ENCODE measurements at regions not wholly inside any gene's neighbourhood (a gene's known extent, or its start where the extent isn't known, plus 50 kb on each side); places are given as distances from the start of the nearest gene placed in this dataset.

DNA sequence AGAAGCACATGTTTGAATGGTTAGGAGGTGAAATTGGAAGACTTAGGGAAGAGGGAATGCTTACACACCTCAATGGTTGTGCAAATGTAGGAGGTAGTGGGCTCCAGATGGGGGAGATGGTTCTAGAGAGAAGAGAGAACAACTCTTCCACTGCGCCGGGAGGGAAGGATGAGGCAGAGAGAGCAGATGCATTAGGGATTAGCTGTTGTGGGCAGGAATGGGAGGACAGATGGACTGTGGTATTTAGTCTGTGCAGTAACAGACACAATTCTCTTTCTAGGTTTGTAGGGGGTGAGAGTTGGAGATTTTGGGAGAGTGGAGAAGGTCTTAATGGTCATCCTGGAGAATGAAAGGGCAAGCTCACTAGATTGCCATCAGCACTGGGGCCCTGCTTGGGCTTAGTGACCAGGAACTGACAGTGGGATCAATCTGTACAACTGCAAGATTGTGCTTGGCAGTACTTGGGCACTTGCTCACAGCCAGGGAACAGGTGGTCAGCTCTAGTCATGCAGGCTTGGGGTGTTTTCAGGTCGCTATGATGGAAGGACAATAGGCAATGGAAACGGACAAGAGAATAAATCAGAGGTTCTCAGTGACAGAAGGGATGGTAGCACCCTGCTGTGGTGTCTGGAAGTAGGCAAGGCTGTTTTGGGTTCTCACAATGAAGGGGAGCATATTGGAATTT is 182.0 kb upstream of the MYLIP start:
- Histone ChIP-seq H4K8ac (ENCODE audit: low read depth, low read length) (no peak overlapping the region), H3K27ac (ENCODE audit: low read depth, low read length) (no peak overlapping the region), H3K18ac (ENCODE audit: low read length) (no peak overlapping the region), H2BK120ac (ENCODE audit: insufficient read depth, low read length, poor library complexity) (no peak overlapping the region), H3K27me3 (ENCODE audit: insufficient read depth, low read length) (no peaks in the 10 kb centered on the region), H3K4me1 (ENCODE audit: control insufficient read depth in 1 of 2, insufficient read depth in 2 of 2, low read length in 2 of 2) (peaks cover 0 to 6% of the 10 kb centered on the region in 2 experiments), H3K4me3 (ENCODE audit: low read depth, low read length) (no peak overlapping the region), H3K79me1 (ENCODE audit: low read length) (no peaks in the 10 kb centered on the region), H4K91ac (ENCODE audit: low read depth, low read length) (no peak overlapping the region), H3K14ac (ENCODE audit: low read length) (no peak overlapping the region), H3K4me2 (ENCODE audit: low read length) (no peak overlapping the region), H2AFZ (ENCODE audit: insufficient read depth, low read length, poor library complexity) (no peak overlapping the region), H3K23ac (ENCODE audit: low read length) (no peak overlapping the region), H3K9ac (ENCODE audit: low read length) (no peak overlapping the region), H3K9me3 (ENCODE audit: insufficient read depth, low read depth, low read length) (peaks cover 2% of the 10 kb centered on the region), H2BK5ac (ENCODE audit: low read depth, low read length, poor library complexity) (no peak overlapping the region), H3K79me2 (ENCODE audit: control insufficient read depth, insufficient read depth, low read length, poor library complexity) (no peaks in the 10 kb centered on the region), H3K4ac (ENCODE audit: low read depth, low read length) (no peak overlapping the region), H2BK12ac (ENCODE audit: low read length) (no peak overlapping the region), H4K12ac (ENCODE audit: low read depth, low read length) (no peak overlapping the region), H3K36me3 (ENCODE audit: control insufficient read depth in 1 of 2, insufficient read depth in 2 of 2, low read length in 2 of 2) (no peaks in the 10 kb centered on the region), H2AK5ac (ENCODE audit: low read length) (no peak overlapping the region)
- no CpG with 5 or more reads among the region's 4 CpGs for WGBS (ENCODE audit: extremely low coverage, insufficient coverage, insufficient read length)
- DNase-seq, result no peak

DNA sequence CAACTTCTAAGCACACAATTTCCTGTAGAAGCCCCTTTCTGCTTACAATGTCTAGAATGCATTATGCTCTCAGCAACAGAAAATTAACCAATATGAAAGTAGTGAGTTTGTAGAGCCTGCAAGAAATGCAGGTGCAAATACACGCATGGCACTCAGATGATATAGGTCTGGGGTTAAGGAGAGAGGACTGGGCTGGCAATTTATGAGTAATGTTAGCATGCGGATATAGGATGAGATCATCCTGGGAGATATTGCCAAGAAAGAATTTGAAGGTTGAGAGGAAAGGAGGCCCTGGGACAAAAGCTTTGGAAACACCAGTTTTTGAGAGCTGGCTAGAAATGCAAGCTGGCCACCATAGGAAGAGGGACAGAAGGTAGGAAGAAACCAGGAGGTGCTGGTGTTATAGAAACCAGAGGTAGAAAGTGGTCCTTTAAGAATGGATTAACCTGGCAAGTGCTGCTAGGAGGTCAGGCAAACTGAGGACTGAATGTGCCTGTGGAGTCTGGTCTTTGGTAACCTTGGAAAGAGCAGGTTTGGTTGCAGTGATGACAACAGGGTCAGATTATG is 183.2 kb upstream of the MYLIP start:
- Histone ChIP-seq H3K9me3 (ENCODE audit: insufficient read depth, low read depth, low read length) (peaks cover 2% of the 10 kb centered on the region), H3K4me1 (ENCODE audit: control insufficient read depth in 1 of 2, insufficient read depth in 2 of 2, low read length in 2 of 2) (peaks cover 0 to 6% of the 10 kb centered on the region in 2 experiments), H3K4ac (ENCODE audit: low read depth, low read length) (no peak overlapping the region), H3K9ac (ENCODE audit: low read length) (no peak overlapping the region), H2BK120ac (ENCODE audit: insufficient read depth, low read length, poor library complexity) (no peak overlapping the region), H3K79me2 (ENCODE audit: control insufficient read depth, insufficient read depth, low read length, poor library complexity) (no peaks in the 10 kb centered on the region), H2BK5ac (ENCODE audit: low read depth, low read length, poor library complexity) (no peak overlapping the region), H2AK5ac (ENCODE audit: low read length) (no peak overlapping the region), H3K27ac (ENCODE audit: low read depth, low read length) (no peak overlapping the region), H3K18ac (ENCODE audit: low read length) (no peak overlapping the region), H3K14ac (ENCODE audit: low read length) (no peak overlapping the region), H3K27me3 (ENCODE audit: insufficient read depth, low read length) (no peaks in the 10 kb centered on the region), H3K79me1 (ENCODE audit: low read length) (no peaks in the 10 kb centered on the region), H4K8ac (ENCODE audit: low read depth, low read length) (no peak overlapping the region), H4K91ac (ENCODE audit: low read depth, low read length) (no peak overlapping the region), H2AFZ (ENCODE audit: insufficient read depth, low read length, poor library complexity) (no peak overlapping the region), H3K4me3 (ENCODE audit: low read depth, low read length) (no peak overlapping the region), H2BK12ac (ENCODE audit: low read length) (no peak overlapping the region), H4K12ac (ENCODE audit: low read depth, low read length) (no peak overlapping the region), H3K4me2 (ENCODE audit: low read length) (no peak overlapping the region), H3K23ac (ENCODE audit: low read length) (no peak overlapping the region), H3K36me3 (ENCODE audit: control insufficient read depth in 1 of 2, insufficient read depth in 2 of 2, low read length in 2 of 2) (no peaks in the 10 kb centered on the region)
- DNase-seq, result peak in 1 of 2 donors; percentile 50
- WGBS (ENCODE audit: extremely low coverage, insufficient coverage, insufficient read length), result no CpG with 5 or more reads among the region's 2 CpGs

DNA sequence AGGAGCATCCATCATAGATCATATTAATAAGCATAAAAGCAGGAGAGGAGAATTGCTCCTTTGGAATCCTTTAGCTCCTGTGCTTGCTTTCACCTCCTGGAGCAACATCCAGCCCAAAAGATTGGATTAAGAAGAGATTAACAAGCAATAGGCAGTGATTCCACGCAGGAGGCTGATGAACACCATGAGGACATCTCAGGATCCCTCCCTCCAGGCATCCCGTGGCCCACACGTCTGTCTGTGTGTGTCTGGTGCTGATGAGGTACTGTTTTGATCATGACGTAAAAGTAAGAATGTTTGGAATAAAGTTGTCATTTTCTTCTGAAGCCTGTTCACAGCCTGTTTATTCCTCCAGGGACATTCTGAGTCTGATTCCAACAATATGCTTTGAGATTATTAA is 185.5 kb upstream of the MYLIP start:
- Histone ChIP-seq H3K27ac (ENCODE audit: low read depth, low read length) (no peak overlapping the region), H2BK120ac (ENCODE audit: insufficient read depth, low read length, poor library complexity) (no peak overlapping the region), H2AFZ (ENCODE audit: insufficient read depth, low read length, poor library complexity) (no peak overlapping the region), H4K12ac (ENCODE audit: low read depth, low read length) (no peak overlapping the region), H3K79me2 (ENCODE audit: control insufficient read depth, insufficient read depth, low read length, poor library complexity) (no peaks in the 10 kb centered on the region), H3K4me2 (ENCODE audit: low read length) (no peak overlapping the region), H3K4ac (ENCODE audit: low read depth, low read length) (no peak overlapping the region), H4K8ac (ENCODE audit: low read depth, low read length) (no peak overlapping the region), H3K23ac (ENCODE audit: low read length) (no peak overlapping the region), H3K36me3 (ENCODE audit: control insufficient read depth in 1 of 2, insufficient read depth in 2 of 2, low read length in 2 of 2) (no peaks in the 10 kb centered on the region), H3K79me1 (ENCODE audit: low read length) (no peaks in the 10 kb centered on the region), H3K9ac (ENCODE audit: low read length) (no peak overlapping the region), H2BK5ac (ENCODE audit: low read depth, low read length, poor library complexity) (no peak overlapping the region), H3K4me1 (ENCODE audit: control insufficient read depth in 1 of 2, insufficient read depth in 2 of 2, low read length in 2 of 2) (peaks cover 0 to 6% of the 10 kb centered on the region in 2 experiments), H3K4me3 (ENCODE audit: low read depth, low read length) (no peak overlapping the region), H3K14ac (ENCODE audit: low read length) (no peak overlapping the region), H3K9me3 (ENCODE audit: insufficient read depth, low read depth, low read length) (peaks cover 2% of the 10 kb centered on the region), H3K18ac (ENCODE audit: low read length) (no peak overlapping the region), H4K91ac (ENCODE audit: low read depth, low read length) (no peak overlapping the region), H2AK5ac (ENCODE audit: low read length) (no peak overlapping the region), H2BK12ac (ENCODE audit: low read length) (no peak overlapping the region), H3K27me3 (ENCODE audit: insufficient read depth, low read length) (no peaks in the 10 kb centered on the region)
- no peak for DNase-seq
- WGBS (ENCODE audit: extremely low coverage, insufficient coverage, insufficient read length), result no CpG with 5 or more reads among the region's 4 CpGs

DNA sequence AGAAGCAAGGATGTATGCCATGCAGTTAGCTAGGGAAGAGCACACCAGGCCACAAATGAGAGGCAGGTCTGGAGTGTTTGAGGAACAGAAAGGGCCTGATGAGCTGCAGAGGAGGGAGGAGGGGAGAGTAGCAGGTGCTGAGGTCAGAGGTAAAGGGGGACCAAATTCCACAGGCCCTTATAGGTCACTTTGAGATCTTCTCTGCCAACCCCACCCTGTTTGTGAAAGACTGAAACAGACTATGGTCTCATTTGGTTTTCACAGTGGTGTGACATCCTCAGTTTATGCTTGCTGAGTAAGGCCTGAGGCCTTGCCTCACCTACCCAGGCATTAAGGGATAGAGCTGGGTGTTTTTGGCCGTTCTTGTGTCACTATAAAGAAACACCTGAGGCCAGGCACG is 187.7 kb upstream of the MYLIP start:
- Histone ChIP-seq H3K23ac (ENCODE audit: low read length) (no peak overlapping the region), H4K8ac (ENCODE audit: low read depth, low read length) (no peak overlapping the region), H3K27ac (ENCODE audit: low read depth, low read length) (no peak overlapping the region), H2AK5ac (ENCODE audit: low read length) (no peak overlapping the region), H3K14ac (ENCODE audit: low read length) (no peak overlapping the region), H3K4ac (ENCODE audit: low read depth, low read length) (no peak overlapping the region), H3K79me2 (ENCODE audit: control insufficient read depth, insufficient read depth, low read length, poor library complexity) (no peaks in the 10 kb centered on the region), H2AFZ (ENCODE audit: insufficient read depth, low read length, poor library complexity) (no peak overlapping the region), H3K27me3 (ENCODE audit: insufficient read depth, low read length) (no peaks in the 10 kb centered on the region), H2BK12ac (ENCODE audit: low read length) (no peak overlapping the region), H3K4me3 (ENCODE audit: low read depth, low read length) (no peak overlapping the region), H4K12ac (ENCODE audit: low read depth, low read length) (no peak overlapping the region), H3K4me2 (ENCODE audit: low read length) (no peak overlapping the region), H3K4me1 (ENCODE audit: control insufficient read depth in 1 of 2, insufficient read depth in 2 of 2, low read length in 2 of 2) (peaks cover 0 to 6% of the 10 kb centered on the region in 2 experiments), H3K9ac (ENCODE audit: low read length) (no peak overlapping the region), H4K91ac (ENCODE audit: low read depth, low read length) (no peak overlapping the region), H2BK120ac (ENCODE audit: insufficient read depth, low read length, poor library complexity) (no peak overlapping the region), H3K9me3 (ENCODE audit: insufficient read depth, low read depth, low read length) (peaks cover 2% of the 10 kb centered on the region), H2BK5ac (ENCODE audit: low read depth, low read length, poor library complexity) (no peak overlapping the region), H3K36me3 (ENCODE audit: control insufficient read depth in 1 of 2, insufficient read depth in 2 of 2, low read length in 2 of 2) (no peaks in the 10 kb centered on the region), H3K79me1 (ENCODE audit: low read length) (no peaks in the 10 kb centered on the region), H3K18ac (ENCODE audit: low read length) (no peak overlapping the region)
- DNase-seq, result no peak
- WGBS (ENCODE audit: extremely low coverage, insufficient coverage, insufficient read length), result no CpG with 5 or more reads among the region's 2 CpGs
